ENCODE measurements at regions not wholly inside any gene's neighbourhood (a gene's known extent, or its start where the extent isn't known, plus 50 kb on each side); places are given as distances from the start of the nearest gene placed in this dataset.

GRCh38 chr3:30465454-30465853, 140.9 kb upstream of the TGFBR2 start:
- Histone ChIP-seq H3K4me3 (no peak overlapping the region), H3K9me3 (ENCODE audit: low read depth) (no peaks in the 10 kb centered on the region), H3K27me3 (no peaks in the 10 kb centered on the region), H3K9me2 (replicated peaks; ENCODE audit: insufficient read depth) (no peaks in the 10 kb centered on the region), H3K27ac (no peak overlapping the region), H3K79me2 (no peaks in the 10 kb centered on the region), H4K20me1 (ENCODE audit: insufficient read depth, poor library complexity, severe bottlenecking) (no peaks in the 10 kb centered on the region), H2AFZ (no peak overlapping the region), H3K4me1 (ENCODE audit: insufficient read depth) (no peaks in the 10 kb centered on the region), H3K36me3 (replicated peaks; ENCODE audit: insufficient read depth, low read depth) (no peaks in the 10 kb centered on the region), H3K4me2 (no peak overlapping the region)
- TF ChIP-seq EZH2phosphoT487 (IDR thresholded peaks at IDR 0.05; ENCODE audit: low read depth, severe bottlenecking, unreplicated experiment) (no peak), CTCF (IDR thresholded peaks at IDR 0.05; ENCODE audit: poor library complexity) (no peak), EZH2 (IDR thresholded peaks at IDR 0.05; ENCODE audit: borderline replicate concordance) (no peak)
- WGBS (ENCODE audit: low lambda C conversion rate, missing lambda C conversion rate) = 100% methylated on average over 2 of the region's 2 CpGs
- no peak for DNase-seq (ENCODE audit: low spot score)

- Histone ChIP-seq H3K4me2 (no peak overlapping the region), H3K36me3 (replicated peaks; ENCODE audit: insufficient read depth, low read depth) (no peaks in the 10 kb centered on the region), H3K79me2 (no peaks in the 10 kb centered on the region), H2AFZ (no peak overlapping the region), H3K4me1 (ENCODE audit: insufficient read depth) (no peaks in the 10 kb centered on the region), H3K27ac (no peak overlapping the region), H3K27me3 (no peaks in the 10 kb centered on the region), H3K9me3 (ENCODE audit: low read depth) (no peaks in the 10 kb centered on the region), H4K20me1 (ENCODE audit: insufficient read depth, poor library complexity, severe bottlenecking) (no peaks in the 10 kb centered on the region), H3K9me2 (replicated peaks; ENCODE audit: insufficient read depth) (no peaks in the 10 kb centered on the region), H3K4me3 (no peak overlapping the region)
- 94% methylated on average over 1 of the region's 1 CpG for WGBS (ENCODE audit: low lambda C conversion rate, missing lambda C conversion rate)
- no peak for DNase-seq (ENCODE audit: low spot score)
- TF ChIP-seq CTCF (IDR thresholded peaks at IDR 0.05; ENCODE audit: poor library complexity) (no peak), EZH2 (IDR thresholded peaks at IDR 0.05; ENCODE audit: borderline replicate concordance) (no peak)
Observed at GRCh38 chr3:30467596-30468238, 138.7 kb upstream of the TGFBR2 start.

GRCh38 chr3:30469133-30469532, 137.3 kb upstream of the TGFBR2 start:
- no peak for DNase-seq (ENCODE audit: low spot score)
- H3K4me1 ChIP-seq (ENCODE audit: insufficient read depth) = no peaks in the 10 kb centered on the region
- H3K9me3 ChIP-seq (ENCODE audit: low read depth) = no peaks in the 10 kb centered on the region
- no peaks in the 10 kb centered on the region for H4K20me1 ChIP-seq (ENCODE audit: insufficient read depth, poor library complexity, severe bottlenecking)
- no peak overlapping the region for H3K27ac ChIP-seq
- no peak overlapping the region for H3K4me2 ChIP-seq
- no peak overlapping the region for H3K4me3 ChIP-seq
- TF ChIP-seq CTCF (IDR thresholded peaks at IDR 0.05; ENCODE audit: poor library complexity) (no peak), EZH2 (IDR thresholded peaks at IDR 0.05; ENCODE audit: borderline replicate concordance) (no peak), EZH2phosphoT487 (IDR thresholded peaks at IDR 0.05; ENCODE audit: low read depth, severe bottlenecking, unreplicated experiment) (no peak)
- H3K9me2 ChIP-seq (replicated peaks; ENCODE audit: insufficient read depth) = no peaks in the 10 kb centered on the region
- H3K36me3 ChIP-seq (replicated peaks; ENCODE audit: insufficient read depth, low read depth) = no peaks in the 10 kb centered on the region
- no peaks in the 10 kb centered on the region for H3K79me2 ChIP-seq
- H3K27me3 ChIP-seq = no peaks in the 10 kb centered on the region
- no peak overlapping the region for H2AFZ ChIP-seq

- Histone ChIP-seq H4K20me1 (ENCODE audit: insufficient read depth, poor library complexity, severe bottlenecking) (no peaks in the 10 kb centered on the region), H3K27ac (no peak overlapping the region), H3K79me2 (no peaks in the 10 kb centered on the region), H3K9me3 (ENCODE audit: low read depth) (no peaks in the 10 kb centered on the region), H3K4me3 (no peak overlapping the region), H3K9me2 (replicated peaks; ENCODE audit: insufficient read depth) (no peaks in the 10 kb centered on the region), H2AFZ (no peak overlapping the region), H3K27me3 (no peaks in the 10 kb centered on the region), H3K4me1 (ENCODE audit: insufficient read depth) (no peaks in the 10 kb centered on the region), H3K36me3 (replicated peaks; ENCODE audit: insufficient read depth, low read depth) (no peaks in the 10 kb centered on the region), H3K4me2 (no peak overlapping the region)
- no peak for TF ChIP-seq CTCF (IDR thresholded peaks at IDR 0.05; ENCODE audit: poor library complexity)
- TF ChIP-seq EZH2 (IDR thresholded peaks at IDR 0.05; ENCODE audit: borderline replicate concordance) = no peak
- no peak for DNase-seq (ENCODE audit: low spot score)
- 94% methylated on average over 2 of the region's 2 CpGs for WGBS (ENCODE audit: low lambda C conversion rate, missing lambda C conversion rate)
Observed at GRCh38 chr3:30470496-30470895, 135.9 kb upstream of the TGFBR2 start.

All from hepatocyte (in vitro differentiated cells).